HG03575 (cell line): ENCODE measurements at regions not wholly inside any gene's neighbourhood (a gene's known extent, or its start where the extent isn't known, plus 50 kb on each side); places are given as distances from the start of the nearest gene placed in this dataset.

Experiments used
- ATAC-seq: cut with Tn5 transposase; IDR thresholded peaks from one replicate; pipeline ENCODE4 v1.9.1; 2021; ENCODE audit not compliant: unreplicated experiment, insufficient number of reproducible peaks, low FRiP score; ENCODE audit errors: extremely low read depth

DNA sequence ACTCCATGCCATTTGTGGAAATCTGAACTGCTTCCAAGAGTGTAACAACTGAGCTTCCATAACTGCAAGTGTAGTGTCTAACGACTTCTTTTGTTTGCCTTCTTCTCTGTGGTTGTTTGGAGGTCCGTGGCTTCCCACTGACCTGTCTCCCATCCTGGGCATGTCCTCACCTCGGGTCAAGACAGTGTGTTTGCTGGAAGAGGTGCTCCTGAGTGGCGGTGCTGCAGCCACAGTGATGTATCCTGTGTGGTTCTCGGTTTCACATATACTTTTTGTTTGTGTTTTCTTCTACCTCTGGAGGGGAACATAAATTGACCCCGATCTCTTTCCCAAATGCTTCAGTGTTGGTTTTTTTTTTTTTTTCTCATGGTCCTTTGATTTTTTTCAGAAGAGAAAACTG is 84.7 kb upstream of the NPVF start:
- ATAC-seq, result no peak

DNA sequence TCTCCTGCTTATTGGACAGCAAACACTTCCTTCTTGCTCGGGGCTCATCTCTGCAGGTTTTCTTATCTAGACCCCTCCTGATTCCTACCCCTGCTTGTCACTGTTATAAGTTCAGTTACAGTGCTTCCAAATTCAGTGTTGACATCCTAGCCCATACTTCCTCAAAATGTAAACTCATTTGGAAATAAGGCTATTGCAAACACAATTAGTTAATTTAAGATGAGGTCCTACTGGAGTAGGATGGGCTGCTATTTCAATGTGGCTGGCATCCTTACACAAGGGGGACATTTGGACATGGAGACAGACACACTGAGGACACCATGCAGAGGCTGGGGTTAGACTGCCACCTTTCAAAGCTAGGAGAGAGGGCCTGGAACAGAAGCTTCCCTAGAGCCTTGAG is 85.2 kb upstream of the NPVF start:
- no peak for ATAC-seq

- ATAC-seq, result no peak
These were observed 85.9 kb upstream of the NPVF start for GRCh38 chr7:25314094-25314730.

GRCh38 chr7:25314731-25315267 is 86.5 kb upstream of the NPVF start:
- ATAC-seq, result no peak

GRCh38 chr7:25316366-25316765 is 88.1 kb upstream of the NPVF start:
- no peak for ATAC-seq

- ATAC-seq, result no peak
These were observed 89.8 kb upstream of the NPVF start for GRCh38 chr7:25318047-25318446.

- no peak for ATAC-seq
These were observed 91.4 kb upstream of the NPVF start for GRCh38 chr7:25319707-25320106.

DNA sequence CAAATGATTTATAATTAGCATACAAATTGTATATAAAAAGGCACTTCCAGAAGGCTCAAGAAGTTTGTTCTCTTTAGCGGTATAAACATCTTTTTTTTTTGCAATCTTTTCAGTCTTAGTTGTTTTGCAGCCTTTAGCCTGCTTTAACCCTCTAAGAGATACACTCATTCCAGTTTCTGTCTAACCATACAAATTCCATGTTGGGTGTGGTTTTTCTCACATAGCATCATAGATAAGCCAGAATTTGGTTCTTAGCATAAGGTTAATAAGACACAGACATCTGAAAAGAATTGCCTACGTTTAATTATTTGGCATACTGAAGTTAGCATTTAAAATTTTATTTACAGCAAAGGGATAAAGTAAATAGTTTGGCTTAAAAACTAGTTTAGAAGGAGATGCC is 92.5 kb upstream of the NPVF start:
- ATAC-seq, result no peak

GRCh38 chr7:25321424-25321823 is 93.1 kb upstream of the NPVF start:
- no peak for ATAC-seq

GRCh38 chr7:25322473-25322872 is 94.2 kb upstream of the NPVF start:
- no peak for ATAC-seq

- no peak for ATAC-seq
These were observed 97.0 kb upstream of the NPVF start for GRCh38 chr7:25325186-25325757.

- ATAC-seq, result no peak
These were observed 98.3 kb upstream of the NPVF start for GRCh38 chr7:25326501-25327156.

GRCh38 chr7:25329815-25330214 is 101.5 kb upstream of the NPVF start:
- no peak for ATAC-seq

DNA sequence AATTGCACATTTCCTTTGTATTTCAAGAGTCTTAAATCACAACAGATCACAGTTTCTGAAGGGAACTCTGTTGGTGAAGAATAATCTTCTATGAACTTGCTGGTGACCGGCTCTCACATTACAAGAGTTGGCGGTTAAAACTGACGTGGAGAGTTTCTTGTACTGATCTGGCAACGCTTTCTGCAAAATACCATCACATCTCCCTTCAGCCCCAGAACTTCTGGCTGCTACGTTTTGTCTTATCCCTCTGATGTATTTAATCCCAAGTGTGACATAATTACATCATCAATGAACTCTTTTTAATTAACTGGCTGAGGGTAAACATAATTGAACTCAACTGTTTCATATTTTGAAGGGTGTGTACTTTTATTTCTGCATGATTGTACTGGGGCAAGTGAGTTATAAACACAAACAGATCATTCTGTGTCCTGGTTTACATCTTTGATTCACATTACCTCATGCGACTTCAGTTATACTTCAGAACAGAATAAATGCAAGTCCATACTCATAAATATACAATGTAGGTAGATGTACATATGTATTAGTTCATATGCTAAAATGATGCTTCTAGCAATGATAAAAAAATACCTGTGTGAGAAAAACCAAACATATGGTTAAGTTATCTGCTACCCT is 105.1 kb upstream of the NPVF start:
- no peak for ATAC-seq

- no peak for ATAC-seq
These were observed 119.2 kb upstream of the NPVF start for GRCh38 chr7:25347360-25348066.

- no peak for ATAC-seq
These were observed 119.8 kb upstream of the NPVF start for GRCh38 chr7:25348104-25348503.

GRCh38 chr7:25349283-25350017 is 121.2 kb upstream of the NPVF start:
- ATAC-seq, result no peak

DNA sequence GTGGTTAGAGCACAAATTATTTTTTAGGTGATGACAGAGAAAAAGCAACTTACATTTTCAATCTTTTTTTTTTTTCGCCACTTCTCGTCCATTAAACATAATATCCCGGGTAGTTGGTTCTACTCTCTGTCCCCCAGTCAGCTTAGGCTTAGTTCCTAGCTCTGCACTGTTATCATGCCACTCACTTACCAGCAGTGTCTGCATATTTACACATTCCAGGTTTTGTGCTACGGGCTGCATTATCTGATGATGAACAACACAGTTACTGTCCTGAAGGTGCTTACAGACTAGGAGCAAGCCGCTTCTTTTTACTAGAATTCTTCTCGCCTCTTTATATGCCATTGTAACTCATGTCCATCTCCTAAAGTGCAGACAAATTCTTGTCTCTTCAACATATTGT is 121.8 kb upstream of the NPVF start:
- no peak for ATAC-seq

DNA sequence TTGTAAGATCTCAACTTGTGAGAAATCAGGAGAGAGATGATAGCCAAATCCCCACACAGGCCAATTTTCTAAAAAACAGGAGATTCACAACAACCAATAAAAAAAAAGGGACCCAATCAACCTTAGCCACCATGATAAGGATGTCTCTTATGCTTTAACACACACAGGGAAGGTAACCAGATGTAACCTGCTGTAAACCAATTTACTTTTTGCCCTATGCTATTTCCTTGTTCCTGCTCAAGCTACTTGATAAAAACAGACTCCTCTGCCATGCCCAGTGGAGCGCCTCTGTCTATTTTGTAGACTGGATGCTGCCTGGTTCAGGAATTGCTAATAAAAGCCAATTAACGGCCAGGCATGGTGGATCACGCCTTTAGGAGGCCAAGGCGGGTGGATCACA is 123.5 kb upstream of the NPVF start:
- no peak for ATAC-seq
